GM12892 (cell line): ENCODE measurements at regions not wholly inside any gene's neighbourhood (a gene's known extent, or its start where the extent isn't known, plus 50 kb on each side); places are given as distances from the start of the nearest gene placed in this dataset.

Source experiments
- POLR2A ChIP-seq: IDR thresholded peaks from 2 replicates; pipeline ENCODE4 v1.6.1; 2011; ENCODE audit warnings: low read depth, low read length, control low read depth
- TAF1 ChIP-seq: IDR thresholded peaks from 2 replicates; pipeline ENCODE4 v1.6.1; 2011; ENCODE audit warnings: low read depth, mild to moderate bottlenecking, control low read depth, low read length, borderline replicate concordance

DNA sequence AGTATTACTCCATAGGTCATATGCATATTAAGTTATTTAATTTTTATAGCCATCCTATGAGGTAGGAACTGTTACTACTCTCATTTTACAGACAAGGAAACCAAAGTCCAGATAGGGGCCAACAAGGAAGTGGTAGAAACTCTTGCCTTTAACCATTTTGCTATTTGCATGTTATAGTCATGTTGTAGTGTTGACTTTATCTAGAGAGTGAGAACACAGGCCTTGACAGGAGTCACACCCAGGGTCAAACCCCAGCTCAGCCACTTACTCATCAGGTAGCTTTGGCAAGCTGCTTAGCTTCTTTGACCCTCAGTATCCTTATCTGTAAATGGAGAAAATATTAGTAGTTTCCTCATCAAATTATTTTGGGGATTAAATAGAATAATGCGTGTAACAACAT lies 156.2 kb downstream of the CAND1 start:
- TF ChIP-seq TAF1 (no peak), POLR2A (no peak)
